Testis (tissue), 2 donors: ENCODE measurements at regions not wholly inside any gene's neighbourhood (a gene's known extent, or its start where the extent isn't known, plus 50 kb on each side); places are given as distances from the start of the nearest gene placed in this dataset.

ENCODE experiments used
- DNase-seq: peaks from one replicate; pipeline ENCODE4 v3.0.0-alpha.2; 2019
- H3K27ac ChIP-seq, 2 donors: fragments of 200-600 bp; sonication (generic); one replicate each; pipeline ENCODE4 v1.5.1; 2019
- H3K27me3 ChIP-seq: fragments of 200-600 bp; sonication (generic); one replicate; pipeline ENCODE4 v1.5.1; 2019
- H3K36me3 ChIP-seq: fragments of 200-600 bp; sonication (generic); one replicate; pipeline ENCODE4 v1.5.1; 2017; ENCODE audit warnings: low read depth; ENCODE audit errors: missing control alignments
- H3K4me1 ChIP-seq: fragments of 200-600 bp; sonication (generic); one replicate; pipeline ENCODE4 v1.5.1; 2019
- H3K4me3 ChIP-seq, 2 donors: fragments of 200-600 bp; sonication (generic); one replicate each; pipeline ENCODE4 v1.5.1; 2017 to 2019
- H3K9me3 ChIP-seq: fragments of 200-600 bp; sonication (generic); one replicate; pipeline ENCODE4 v1.5.1; 2017
- POLR2A ChIP-seq: fragments of 450-650 bp; IDR thresholded peaks from one replicate; pipeline ENCODE4 v1.6.1; 2017; ENCODE audit warnings: antibody characterized with exemption, mild to moderate bottlenecking, moderate library complexity
- WGBS, 2 donors: methylation state at CpG; one replicate each; pipeline ENCODE4 v1.1.5; 2018; 5-methylcytosine and 5-hydroxymethylcytosine counted together
- intact Hi-C: fragments of 100-400 bp; cut with DNase I; formaldehyde crosslinking; loops from one replicate; pipeline ENCODE4 v1.15.1; 2023; ENCODE audit warnings: low total_unique reads
- TF ChIP-seq, protein P1 (sequence below), 3 experiments: fragments of 450-650 bp in 2 of 3; fragments of 200-600 bp in 1 of 3; sonication (generic) in 1 of 3; IDR thresholded peaks; one replicate each; pipeline ENCODE4 v1.5.1; 2016 to 2019; ENCODE audit warnings: antibody characterized with exemption in 3 of 3, mild to moderate bottlenecking in 2 of 3, moderate library complexity in 1 of 3

DNA sequence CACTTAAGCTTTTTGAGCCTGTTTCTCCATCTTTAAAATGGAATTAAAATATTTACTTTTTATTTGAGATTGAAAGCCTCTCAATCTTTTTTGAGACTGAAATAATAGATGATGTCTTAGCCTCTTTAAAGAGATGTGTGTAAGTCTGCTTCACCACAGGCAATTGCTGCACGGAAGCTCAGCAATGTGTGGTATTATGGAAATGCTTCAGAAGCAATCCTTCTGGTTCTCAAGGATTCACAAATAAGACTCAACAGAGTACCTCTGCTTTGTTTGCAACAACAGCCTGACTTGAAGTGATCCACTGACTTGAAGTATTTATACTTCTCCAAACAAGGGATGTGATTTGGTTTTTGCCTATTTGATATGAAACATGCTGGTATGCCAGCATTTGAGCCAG is 332.0 kb upstream of the RASGRP1 start:
- intact Hi-C loops, result no loop called here
- Histone ChIP-seq H3K36me3 (no peaks in the 10 kb centered on the region), H3K27me3 (no peaks in the 10 kb centered on the region), H3K4me3 (no peak overlapping the region), H3K9me3 (no peaks in the 10 kb centered on the region), H3K27ac (no peak overlapping the region), H3K4me1 (peaks cover 7% of the 10 kb centered on the region)
- DNase-seq, result no peak
- 91 to 100% methylated on average over 1 of the region's 1 CpG for WGBS, 2 donors
- TF ChIP-seq, protein P1, sequence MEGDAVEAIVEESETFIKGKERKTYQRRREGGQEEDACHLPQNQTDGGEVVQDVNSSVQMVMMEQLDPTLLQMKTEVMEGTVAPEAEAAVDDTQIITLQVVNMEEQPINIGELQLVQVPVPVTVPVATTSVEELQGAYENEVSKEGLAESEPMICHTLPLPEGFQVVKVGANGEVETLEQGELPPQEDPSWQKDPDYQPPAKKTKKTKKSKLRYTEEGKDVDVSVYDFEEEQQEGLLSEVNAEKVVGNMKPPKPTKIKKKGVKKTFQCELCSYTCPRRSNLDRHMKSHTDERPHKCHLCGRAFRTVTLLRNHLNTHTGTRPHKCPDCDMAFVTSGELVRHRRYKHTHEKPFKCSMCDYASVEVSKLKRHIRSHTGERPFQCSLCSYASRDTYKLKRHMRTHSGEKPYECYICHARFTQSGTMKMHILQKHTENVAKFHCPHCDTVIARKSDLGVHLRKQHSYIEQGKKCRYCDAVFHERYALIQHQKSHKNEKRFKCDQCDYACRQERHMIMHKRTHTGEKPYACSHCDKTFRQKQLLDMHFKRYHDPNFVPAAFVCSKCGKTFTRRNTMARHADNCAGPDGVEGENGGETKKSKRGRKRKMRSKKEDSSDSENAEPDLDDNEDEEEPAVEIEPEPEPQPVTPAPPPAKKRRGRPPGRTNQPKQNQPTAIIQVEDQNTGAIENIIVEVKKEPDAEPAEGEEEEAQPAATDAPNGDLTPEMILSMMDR (IDR thresholded peaks at IDR 0.05), result no peak
- no peak for TF ChIP-seq POLR2A

DNA sequence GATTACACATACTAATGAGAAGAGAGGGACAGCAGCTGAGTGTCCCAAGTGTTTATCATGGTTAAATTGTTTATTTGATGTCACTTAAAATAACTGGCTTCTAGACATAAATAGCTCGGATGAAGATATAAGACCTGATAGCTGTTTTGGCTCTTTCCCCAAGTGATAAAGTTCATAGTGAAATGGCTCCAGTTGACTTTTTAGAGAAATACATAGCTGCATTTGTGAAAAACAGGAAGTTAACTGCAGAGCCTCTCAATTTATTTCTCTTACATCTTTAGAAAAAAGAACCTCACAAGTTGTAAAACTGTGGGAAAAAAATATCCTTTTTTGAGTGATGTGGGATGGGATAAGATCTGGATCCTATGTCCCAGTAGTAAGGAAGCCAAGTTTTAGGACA is 332.9 kb upstream of the RASGRP1 start:
- no peaks in the 10 kb centered on the region for H3K27me3 ChIP-seq
- peaks cover 7% of the 10 kb centered on the region for H3K4me1 ChIP-seq
- DNase-seq, result no peak
- intact Hi-C loops, result no loop called here
- H3K9me3 ChIP-seq, result no peaks in the 10 kb centered on the region
- WGBS, 2 donors, result 55 to 56% methylated on average over 1 of the region's 1 CpG
- no peaks in the 10 kb centered on the region for H3K36me3 ChIP-seq
- H3K27ac ChIP-seq, result no peak overlapping the region
- H3K4me3 ChIP-seq, result no peak overlapping the region
- TF ChIP-seq POLR2A, result no peak
- TF ChIP-seq, protein P1 (IDR thresholded peaks at IDR 0.05), result no peak

DNA sequence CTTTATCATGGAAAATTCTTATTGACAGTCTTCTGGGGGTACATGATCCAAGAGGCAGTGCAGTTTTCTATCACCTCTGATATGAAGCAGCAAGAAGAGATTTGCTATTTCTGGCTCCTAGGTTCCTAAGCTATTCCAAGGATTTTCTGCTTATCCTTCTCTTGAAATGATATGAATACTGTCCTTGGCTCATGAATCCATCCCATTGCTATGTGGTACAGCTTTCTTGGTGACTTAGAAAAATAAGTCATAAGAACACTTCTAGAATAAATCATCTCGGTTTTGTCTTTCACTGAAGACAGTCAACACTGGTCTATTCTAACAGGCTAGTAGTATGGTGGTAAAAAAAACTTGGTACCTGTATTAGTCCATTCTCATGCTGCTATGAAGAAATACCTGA is 333.6 kb upstream of the RASGRP1 start:
- H3K4me3 ChIP-seq, result no peak overlapping the region
- H3K27me3 ChIP-seq, result no peaks in the 10 kb centered on the region
- 45 to 50% methylated on average over 1 of the region's 1 CpG for WGBS, 2 donors
- intact Hi-C loops, result no loop called here
- no peak overlapping the region for H3K27ac ChIP-seq
- H3K9me3 ChIP-seq, result no peaks in the 10 kb centered on the region
- TF ChIP-seq, protein P1 (IDR thresholded peaks at IDR 0.05), result no peak
- TF ChIP-seq POLR2A, result no peak
- peaks cover 7% of the 10 kb centered on the region for H3K4me1 ChIP-seq
- no peaks in the 10 kb centered on the region for H3K36me3 ChIP-seq
- DNase-seq, result no peak

DNA sequence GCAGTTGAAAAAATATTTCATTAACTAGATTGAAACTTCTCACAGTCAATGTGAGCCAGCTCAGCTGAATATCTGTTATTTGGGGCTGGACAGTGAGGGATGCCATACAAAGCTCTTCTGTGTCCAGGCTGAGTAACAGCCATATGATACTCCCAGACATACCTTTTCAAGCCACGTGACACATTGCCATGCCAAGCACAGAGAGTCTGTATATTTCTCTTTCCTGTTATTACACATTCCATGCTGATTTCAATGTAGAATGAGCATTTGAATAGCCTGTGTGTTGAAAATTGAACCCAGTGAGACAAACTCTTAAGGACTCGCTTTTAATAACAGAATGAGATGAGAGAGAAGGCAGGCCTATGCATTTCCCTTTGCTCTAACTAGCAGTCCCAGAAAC is 334.7 kb upstream of the RASGRP1 start:
- intact Hi-C loops, result no loop called here
- TF ChIP-seq, protein P1 (IDR thresholded peaks at IDR 0.05), result no peak
- TF ChIP-seq POLR2A, result no peak
- Histone ChIP-seq H3K27me3 (no peaks in the 10 kb centered on the region), H3K9me3 (no peaks in the 10 kb centered on the region), H3K36me3 (no peaks in the 10 kb centered on the region), H3K27ac (no peak overlapping the region), H3K4me1 (peaks cover 5% of the 10 kb centered on the region), H3K4me3 (no peak overlapping the region)
- DNase-seq, result no peak
- 86 to 94% methylated on average over 2 of the region's 2 CpGs for WGBS, 2 donors

DNA sequence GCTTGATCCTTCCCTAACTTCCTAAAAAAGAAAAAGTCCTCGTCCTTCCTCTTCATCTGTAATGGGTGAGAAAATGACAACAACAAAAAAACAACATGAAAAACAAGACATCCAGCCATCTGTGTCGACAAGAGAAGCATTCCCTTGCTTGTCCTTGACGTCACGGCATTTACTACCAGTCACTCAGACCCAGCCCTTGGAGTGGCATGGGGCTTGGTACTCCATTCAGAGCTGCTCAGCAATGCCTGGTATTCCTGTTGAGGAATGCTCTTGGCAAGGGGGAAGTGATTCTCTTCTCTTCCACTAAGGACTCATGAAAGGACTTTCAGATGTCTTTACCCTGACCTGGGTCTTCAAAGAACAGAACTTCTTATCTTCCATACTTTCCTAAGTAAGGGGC is 339.7 kb upstream of the RASGRP1 start:
- H3K9me3 ChIP-seq, result no peaks in the 10 kb centered on the region
- H3K27ac ChIP-seq, result no peak overlapping the region
- H3K4me3 ChIP-seq, result no peak overlapping the region
- no peak for DNase-seq
- H3K27me3 ChIP-seq, result no peaks in the 10 kb centered on the region
- no peak for TF ChIP-seq POLR2A
- TF ChIP-seq, protein P1 (IDR thresholded peaks at IDR 0.05), result no peak
- WGBS, 2 donors, result 77 to 84% methylated on average over 4 of the region's 4 CpGs
- intact Hi-C loops, result no loop called here
- no peaks in the 10 kb centered on the region for H3K36me3 ChIP-seq
- no peaks in the 10 kb centered on the region for H3K4me1 ChIP-seq
